ENCODE measurements at regions not wholly inside any gene's neighbourhood (a gene's known extent, or its start where the extent isn't known, plus 50 kb on each side); places are given as distances from the start of the nearest gene placed in this dataset.
"Not testable (repeated sequence)": the region's sequence is repeated elsewhere in the genome, so short reads cannot be mapped to it uniquely, and the experiment has no call there.

GRCh38 chr13:44669534-44669933, 93.4 kb upstream of the TSC22D1 start:
- no peaks in the 10 kb centered on the region; the same call in 1 of the 2 replicates for H3K9me2 ChIP-seq (ENCODE audit: insufficient read depth)
- ChIA-PET CTCF (no interaction called here), POLR2A (ENCODE audit: unreplicated experiment) (no interaction called here)
- H3K27ac ChIP-seq, result peak overlapping the region; percentile 61
- peaks cover 19% of the 10 kb centered on the region for H3K4me1 ChIP-seq (replicated peaks; ENCODE audit: insufficient read depth)
- H4K20me1 ChIP-seq (ENCODE audit: insufficient read depth), result no peaks in the 10 kb centered on the region
- intact Hi-C loops (cut with micrococcal nuclease; ENCODE audit: unreplicated experiment), result no loop called here
- no peak overlapping the region for H3K4me3 ChIP-seq
- no peaks in the 10 kb centered on the region for H3K9me3 ChIP-seq (ENCODE audit: insufficient read depth, low read depth)
- peaks cover 11% of the 10 kb centered on the region; the same call in 1 of the 2 replicates for H3F3A ChIP-seq (ENCODE audit: insufficient read depth, low read depth)
- no peak overlapping the region for H2AFZ ChIP-seq
- no peak overlapping the region for H3K4me2 ChIP-seq
- H3K36me3 ChIP-seq (ENCODE audit: low read depth), result no peaks in the 10 kb centered on the region
- no TSS peak for BruUV-seq (replicated peaks)
- TF ChIP-seq, protein P1, sequence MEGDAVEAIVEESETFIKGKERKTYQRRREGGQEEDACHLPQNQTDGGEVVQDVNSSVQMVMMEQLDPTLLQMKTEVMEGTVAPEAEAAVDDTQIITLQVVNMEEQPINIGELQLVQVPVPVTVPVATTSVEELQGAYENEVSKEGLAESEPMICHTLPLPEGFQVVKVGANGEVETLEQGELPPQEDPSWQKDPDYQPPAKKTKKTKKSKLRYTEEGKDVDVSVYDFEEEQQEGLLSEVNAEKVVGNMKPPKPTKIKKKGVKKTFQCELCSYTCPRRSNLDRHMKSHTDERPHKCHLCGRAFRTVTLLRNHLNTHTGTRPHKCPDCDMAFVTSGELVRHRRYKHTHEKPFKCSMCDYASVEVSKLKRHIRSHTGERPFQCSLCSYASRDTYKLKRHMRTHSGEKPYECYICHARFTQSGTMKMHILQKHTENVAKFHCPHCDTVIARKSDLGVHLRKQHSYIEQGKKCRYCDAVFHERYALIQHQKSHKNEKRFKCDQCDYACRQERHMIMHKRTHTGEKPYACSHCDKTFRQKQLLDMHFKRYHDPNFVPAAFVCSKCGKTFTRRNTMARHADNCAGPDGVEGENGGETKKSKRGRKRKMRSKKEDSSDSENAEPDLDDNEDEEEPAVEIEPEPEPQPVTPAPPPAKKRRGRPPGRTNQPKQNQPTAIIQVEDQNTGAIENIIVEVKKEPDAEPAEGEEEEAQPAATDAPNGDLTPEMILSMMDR (conservative IDR thresholded peaks at IDR 0.05), result no peak
- no peak for TF ChIP-seq EZH2 (IDR thresholded peaks at IDR 0.05; ENCODE audit: low read depth)
- DNase-seq, result no peak
- H3K79me2 ChIP-seq (ENCODE audit: low read depth), result no peaks in the 10 kb centered on the region
- H3K27me3 ChIP-seq (ENCODE audit: insufficient read depth, low read depth), result no peaks in the 10 kb centered on the region

DNA sequence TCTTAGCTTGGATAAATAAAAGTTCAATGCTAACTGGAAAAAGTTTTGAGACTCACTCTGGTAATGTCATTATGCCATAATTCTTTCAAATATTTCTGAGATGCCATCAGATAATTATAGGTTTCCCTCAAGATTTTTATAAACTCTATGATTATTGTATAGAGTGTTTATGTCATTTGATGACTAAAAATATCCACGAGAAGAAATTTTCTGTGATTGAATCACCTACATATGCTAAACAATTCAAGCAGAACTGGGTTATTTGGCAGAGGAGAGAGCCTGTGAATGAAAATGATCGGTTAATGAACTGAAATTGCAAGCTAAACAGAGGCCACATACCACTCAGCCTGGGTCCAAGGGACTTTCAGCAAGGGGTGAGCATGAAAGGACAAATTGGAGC, 92.6 kb upstream of the TSC22D1 start:
- no peak overlapping the region for H2AFZ ChIP-seq
- H4K20me1 ChIP-seq (ENCODE audit: insufficient read depth), result no peaks in the 10 kb centered on the region
- DNase-seq, result peak in 1 of 2 experiments; percentile 64
- H3F3A ChIP-seq (ENCODE audit: insufficient read depth, low read depth), result peaks cover 11% of the 10 kb centered on the region; the same call in 1 of the 2 replicates
- no peaks in the 10 kb centered on the region for H3K36me3 ChIP-seq (ENCODE audit: low read depth)
- no peaks in the 10 kb centered on the region; the same call in 1 of the 2 replicates for H3K9me2 ChIP-seq (ENCODE audit: insufficient read depth)
- ChIA-PET POLR2A (ENCODE audit: unreplicated experiment) (no interaction called here), CTCF (no interaction called here)
- no peaks in the 10 kb centered on the region for H3K9me3 ChIP-seq (ENCODE audit: insufficient read depth, low read depth)
- intact Hi-C loops (cut with micrococcal nuclease; ENCODE audit: unreplicated experiment), result no loop called here
- no peaks in the 10 kb centered on the region for H3K27me3 ChIP-seq (ENCODE audit: insufficient read depth, low read depth)
- H3K27ac ChIP-seq, result peak overlapping the region; percentile 61
- H3K4me1 ChIP-seq (replicated peaks; ENCODE audit: insufficient read depth), result peaks cover 19% of the 10 kb centered on the region
- no peaks in the 10 kb centered on the region for H3K79me2 ChIP-seq (ENCODE audit: low read depth)
- H3K4me2 ChIP-seq, result peak overlapping the region; percentile 46
- no peak for TF ChIP-seq EZH2 (IDR thresholded peaks at IDR 0.05; ENCODE audit: low read depth)
- TF ChIP-seq, protein P1 (conservative IDR thresholded peaks at IDR 0.05), result no peak
- no peak overlapping the region for H3K4me3 ChIP-seq
- no TSS peak for BruUV-seq (replicated peaks)

- H3K4me1 ChIP-seq (replicated peaks; ENCODE audit: insufficient read depth), result peaks cover 19% of the 10 kb centered on the region
- intact Hi-C loops (cut with micrococcal nuclease; ENCODE audit: unreplicated experiment), result no loop called here
- no peaks in the 10 kb centered on the region for H3K36me3 ChIP-seq (ENCODE audit: low read depth)
- no peaks in the 10 kb centered on the region; the same call in 1 of the 2 replicates for H3K9me2 ChIP-seq (ENCODE audit: insufficient read depth)
- H3K79me2 ChIP-seq (ENCODE audit: low read depth), result no peaks in the 10 kb centered on the region
- POLR2A ChIA-PET (ENCODE audit: unreplicated experiment), result no interaction called here
- CTCF ChIA-PET, result no interaction called here
- H3K9me3 ChIP-seq (ENCODE audit: insufficient read depth, low read depth), result no peaks in the 10 kb centered on the region
- no peak overlapping the region for H2AFZ ChIP-seq
- no TSS peak for BruUV-seq (replicated peaks)
- H3F3A ChIP-seq (ENCODE audit: insufficient read depth, low read depth), result peaks cover 11% of the 10 kb centered on the region; the same call in 1 of the 2 replicates
- TF ChIP-seq, protein P1 (conservative IDR thresholded peaks at IDR 0.05), result no peak
- no peak for TF ChIP-seq EZH2 (IDR thresholded peaks at IDR 0.05; ENCODE audit: low read depth)
- H3K4me2 ChIP-seq, result peak overlapping the region; percentile 46
- H3K4me3 ChIP-seq, result no peak overlapping the region
- no peaks in the 10 kb centered on the region for H3K27me3 ChIP-seq (ENCODE audit: insufficient read depth, low read depth)
- H3K27ac ChIP-seq, result peak overlapping the region; percentile 61
- no peaks in the 10 kb centered on the region for H4K20me1 ChIP-seq (ENCODE audit: insufficient read depth)
- DNase-seq, result no peak
These were observed 91.8 kb upstream of the TSC22D1 start for GRCh38 chr13:44667943-44668342.

DNA sequence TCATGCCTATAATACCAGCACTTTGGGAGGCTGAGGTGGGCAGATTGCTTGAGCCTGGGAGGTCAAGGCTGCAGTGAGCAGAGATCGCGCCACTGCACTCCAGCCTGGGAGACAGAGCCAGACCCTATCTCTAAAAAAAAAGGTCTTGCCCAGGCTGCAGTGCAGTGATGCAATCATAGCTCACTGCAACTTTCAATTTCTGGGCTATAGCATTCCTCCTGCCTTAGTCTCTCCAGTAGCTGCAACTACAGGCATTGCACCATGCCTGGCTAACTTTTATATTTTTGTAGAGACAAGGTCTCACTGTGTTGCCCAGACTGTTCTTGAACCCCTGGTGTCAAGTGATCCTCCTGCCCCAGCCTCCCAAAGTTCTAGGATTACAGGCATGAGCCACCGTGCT, 90.4 kb upstream of the TSC22D1 start:
- peaks cover 11% of the 10 kb centered on the region; the same call in 1 of the 2 replicates for H3F3A ChIP-seq (ENCODE audit: insufficient read depth, low read depth)
- H3K27ac ChIP-seq; H4K20me1 ChIP-seq (ENCODE audit: insufficient read depth); BruUV-seq (replicated peaks); H2AFZ ChIP-seq; H3K9me2 ChIP-seq (ENCODE audit: insufficient read depth); H3K4me2 ChIP-seq; CTCF ChIA-PET; intact Hi-C loops (cut with micrococcal nuclease; ENCODE audit: unreplicated experiment); H3K9me3 ChIP-seq (ENCODE audit: insufficient read depth, low read depth); H3K27me3 ChIP-seq (ENCODE audit: insufficient read depth, low read depth); POLR2A ChIA-PET (ENCODE audit: unreplicated experiment); H3K4me3 ChIP-seq; H3K36me3 ChIP-seq (ENCODE audit: low read depth); H3K79me2 ChIP-seq (ENCODE audit: low read depth); DNase-seq: not testable (repeated sequence)
- H3K4me1 ChIP-seq (replicated peaks; ENCODE audit: insufficient read depth), result peaks cover 19% of the 10 kb centered on the region
